CD4-positive, alpha-beta T cell (primary cell): ENCODE measurements at regions not wholly inside any gene's neighbourhood (a gene's known extent, or its start where the extent isn't known, plus 50 kb on each side); places are given as distances from the start of the nearest gene placed in this dataset. TPM values are rescaled to one million over a fixed set of nuclear protein-coding genes. Genes with fewer than 3 reads are reported as not detected.
"Not testable (repeated sequence)": the region's sequence is repeated elsewhere in the genome, so short reads cannot be mapped to it uniquely, and the experiment has no call there.

Experiments
- ATAC-seq: fragments of 200-7000 bp; cut with Tn5 transposase; one replicate; pipeline ENCODE4 v1.10.0; 2022; ENCODE audit warnings: mild to moderate bottlenecking; ENCODE audit not compliant: poor library complexity
- CTCF ChIA-PET: fragments of 350-600 bp; sonication (Branson Sonifier 250); formaldehyde crosslinking; loops from one replicate; lab custom pipeline; 2021; ENCODE audit warnings: antibody characterized with exemption, inconsistent platforms; lab: Charles Lee
- POLR2A ChIA-PET: fragments of 350-600 bp; sonication (Branson Sonifier 250); formaldehyde crosslinking; loops from one replicate; lab custom pipeline; 2021; ENCODE audit warnings: antibody characterized with exemption, inconsistent platforms; lab: Charles Lee
- DNase-seq, 14 experiments: peaks; one replicate each; pipeline ENCODE4 v3.0.0-alpha.2; 2013 to 2020; ENCODE audit warnings: mixed read lengths in 2 of 14
- H3K27ac ChIP-seq, 2 donors: one replicate each; pipeline versions ENCODE4 v1.5.1 to v1.7.0; 2013; ENCODE audit warnings: low read length in 2 of 2, low read depth in 1 of 2, mild to moderate bottlenecking in 1 of 2
- H3K27me3 ChIP-seq, 2 experiments: 1 replicate in 1 of 2; 2 replicates in 1 of 2; pipeline versions ENCODE4 v1.6.1 to v1.7.0; 2013; ENCODE audit warnings: low read length in 2 of 2, control low read depth in 1 of 2, mild to moderate bottlenecking in 1 of 2, moderate library complexity in 1 of 2; ENCODE audit not compliant: insufficient read depth in 2 of 2, control insufficient read depth in 1 of 2
- H3K36me3 ChIP-seq: one replicate; pipeline ENCODE4 v1.6.1; 2013; ENCODE audit warnings: low read length, control low read depth; ENCODE audit not compliant: insufficient read depth
- H3K4me1 ChIP-seq: one replicate; pipeline ENCODE4 v1.6.1; 2013; ENCODE audit warnings: low read length, control low read depth; ENCODE audit not compliant: insufficient read depth
- H3K4me3 ChIP-seq: one replicate; pipeline ENCODE4 v1.5.1; 2013; ENCODE audit warnings: mild to moderate bottlenecking, low read length, moderate library complexity
- H3K9me3 ChIP-seq, 2 experiments: 1 replicate in 1 of 2; 2 replicates in 1 of 2; pipeline versions ENCODE4 v1.6.1 to v1.7.0; 2013; ENCODE audit warnings: low read length in 2 of 2, mild to moderate bottlenecking in 2 of 2, control low read depth in 1 of 2, moderate library complexity in 1 of 2; ENCODE audit not compliant: control insufficient read depth in 1 of 2, insufficient read depth in 1 of 2
- H3K27ac Mint-ChIP-seq: one replicate; pipeline ENCODE4 v1.8.0; 2020; ENCODE audit warnings: mixed read lengths
- H3K27me3 Mint-ChIP-seq: one replicate; pipeline ENCODE4 v1.8.0; 2021; ENCODE audit warnings: mixed read lengths
- H3K36me3 Mint-ChIP-seq: one replicate; pipeline ENCODE4 v1.8.0; 2021; ENCODE audit warnings: low read depth, mixed read lengths
- H3K4me1 Mint-ChIP-seq: one replicate; pipeline ENCODE4 v1.8.0; 2021; ENCODE audit warnings: low read depth, mixed read lengths
- H3K4me3 Mint-ChIP-seq: one replicate; pipeline ENCODE4 v1.8.0; 2020; ENCODE audit warnings: mild to moderate bottlenecking, mixed read lengths
- H3K9me3 Mint-ChIP-seq: one replicate; pipeline ENCODE4 v1.8.0; 2020; ENCODE audit warnings: mixed read lengths
- intact Hi-C, 2 experiments: fragments of 100-400 bp; cut with DNase I in 1 of 2; cut with micrococcal nuclease in 1 of 2; formaldehyde crosslinking; loops; one replicate each; pipeline versions ENCODE4 v1.15.1 to v1.9.0; 2023 to 2025; cut with DNase I, micrococcal nuclease
- microRNA-seq: library from miRNA; unstranded; fragments of <30 nt; microRNA quantifications from one replicate; pipeline ENCODE4 v1.2.0, GENCODE V29; 2021; ENCODE audit warnings: borderline microRNAs expressed, borderline replicate concordance
- TF ChIP-seq, protein P1 (sequence below): fragments of 200-600 bp; IDR thresholded peaks from one replicate; pipeline ENCODE4 v1.8.0; 2022; ENCODE audit warnings: antibody characterized with exemption, mild to moderate bottlenecking

DNA sequence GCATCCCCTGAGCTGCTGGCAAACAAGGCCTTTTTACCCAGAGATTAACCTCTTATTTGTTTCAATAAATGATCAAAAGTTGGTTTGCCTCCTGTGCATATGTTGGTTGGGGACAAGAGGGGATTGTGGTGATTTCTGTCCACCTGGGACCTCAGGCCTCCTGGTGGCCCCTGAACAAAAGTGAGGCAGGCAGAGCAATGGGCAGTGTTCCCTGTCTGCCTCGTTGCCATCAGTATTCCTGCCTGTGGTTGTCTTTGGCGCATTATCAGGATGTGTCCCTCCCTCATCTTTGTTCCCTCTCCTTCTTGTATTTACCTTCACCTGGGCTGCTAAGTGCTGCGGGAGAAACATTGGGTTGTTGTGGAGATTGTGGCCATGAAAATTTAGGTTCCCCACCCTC is 65.3 kb upstream of the DRD5 start:
- ChIA-PET POLR2A (no interaction called here), CTCF (no interaction called here)
- TF ChIP-seq, protein P1, sequence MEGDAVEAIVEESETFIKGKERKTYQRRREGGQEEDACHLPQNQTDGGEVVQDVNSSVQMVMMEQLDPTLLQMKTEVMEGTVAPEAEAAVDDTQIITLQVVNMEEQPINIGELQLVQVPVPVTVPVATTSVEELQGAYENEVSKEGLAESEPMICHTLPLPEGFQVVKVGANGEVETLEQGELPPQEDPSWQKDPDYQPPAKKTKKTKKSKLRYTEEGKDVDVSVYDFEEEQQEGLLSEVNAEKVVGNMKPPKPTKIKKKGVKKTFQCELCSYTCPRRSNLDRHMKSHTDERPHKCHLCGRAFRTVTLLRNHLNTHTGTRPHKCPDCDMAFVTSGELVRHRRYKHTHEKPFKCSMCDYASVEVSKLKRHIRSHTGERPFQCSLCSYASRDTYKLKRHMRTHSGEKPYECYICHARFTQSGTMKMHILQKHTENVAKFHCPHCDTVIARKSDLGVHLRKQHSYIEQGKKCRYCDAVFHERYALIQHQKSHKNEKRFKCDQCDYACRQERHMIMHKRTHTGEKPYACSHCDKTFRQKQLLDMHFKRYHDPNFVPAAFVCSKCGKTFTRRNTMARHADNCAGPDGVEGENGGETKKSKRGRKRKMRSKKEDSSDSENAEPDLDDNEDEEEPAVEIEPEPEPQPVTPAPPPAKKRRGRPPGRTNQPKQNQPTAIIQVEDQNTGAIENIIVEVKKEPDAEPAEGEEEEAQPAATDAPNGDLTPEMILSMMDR, result no peak
- H3K36me3 Mint-ChIP-seq, result no peaks in the 10 kb centered on the region
- intact Hi-C loops, result no loop called here
- H3K4me1 Mint-ChIP-seq, result no peaks in the 10 kb centered on the region
- Histone ChIP-seq H3K27me3 (no peaks in the 10 kb centered on the region), H3K9me3 (no peaks in the 10 kb centered on the region), H3K4me1 (no peaks in the 10 kb centered on the region), H3K36me3 (no peaks in the 10 kb centered on the region), H3K4me3 (no peak overlapping the region), H3K27ac (no peak overlapping the region)
- no peaks in the 10 kb centered on the region for H3K27me3 Mint-ChIP-seq
- DNase-seq, result no peak
- ATAC-seq, result no peak
- no peak overlapping the region for H3K27ac Mint-ChIP-seq
- no peaks in the 10 kb centered on the region for H3K9me3 Mint-ChIP-seq
- no peak overlapping the region for H3K4me3 Mint-ChIP-seq

DNA sequence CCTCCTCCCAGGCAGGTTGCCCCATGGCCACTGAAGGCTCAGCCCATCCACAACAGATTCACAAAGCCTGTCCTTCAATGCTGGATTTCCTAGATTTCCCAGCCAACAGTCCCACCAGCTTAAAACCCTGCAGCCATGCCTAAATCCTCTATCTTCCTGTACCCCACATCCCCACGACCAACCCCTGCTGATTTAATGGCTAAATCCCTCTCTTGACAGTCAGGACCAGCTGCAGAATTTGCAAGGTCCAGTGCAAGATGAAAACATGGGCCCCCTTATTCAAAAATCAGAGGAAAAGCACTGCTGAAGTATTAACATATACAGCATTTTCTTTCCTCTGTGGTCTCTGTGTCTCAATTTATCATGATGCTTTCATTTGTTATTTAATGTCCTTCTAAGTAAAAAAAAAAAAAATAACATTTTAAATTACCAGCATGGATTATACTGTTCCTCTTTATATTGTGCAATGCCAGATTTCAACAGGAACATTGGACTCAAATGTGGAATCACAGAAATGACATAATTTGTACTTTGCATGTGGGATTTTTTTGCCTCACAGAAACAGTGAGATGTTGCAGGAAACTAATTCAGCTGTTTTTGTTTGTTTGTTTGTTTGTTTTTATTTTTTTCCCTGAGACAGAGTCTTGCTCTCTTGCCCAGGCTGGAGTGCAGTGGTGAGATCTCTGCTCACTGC is 63.0 kb upstream of the DRD5 start:
- CTCF ChIA-PET, H3K4me1 ChIP-seq, H3K27me3 Mint-ChIP-seq: not testable (repeated sequence)

GRCh38 chr4:9722131-9722530 is 59.3 kb upstream of the DRD5 start:
- POLR2A ChIA-PET, H3K27me3 ChIP-seq, DNase-seq, H3K4me3 Mint-ChIP-seq, H3K36me3 Mint-ChIP-seq, ATAC-seq, H3K36me3 ChIP-seq, CTCF ChIA-PET, H3K9me3 Mint-ChIP-seq, H3K27ac ChIP-seq, H3K4me3 ChIP-seq, H3K27me3 Mint-ChIP-seq, intact Hi-C loops, H3K9me3 ChIP-seq, H3K4me1 Mint-ChIP-seq, H3K27ac Mint-ChIP-seq, H3K4me1 ChIP-seq: not testable (repeated sequence)

More for the DNA sequence above, 63.0 kb upstream of the DRD5 start:
- intact Hi-C loops, DNase-seq, H3K4me1 Mint-ChIP-seq, H3K36me3 ChIP-seq, H3K9me3 Mint-ChIP-seq, H3K4me3 Mint-ChIP-seq, POLR2A ChIA-PET, H3K36me3 Mint-ChIP-seq, H3K4me3 ChIP-seq, H3K27me3 ChIP-seq, H3K9me3 ChIP-seq, ATAC-seq, H3K27ac ChIP-seq, H3K27ac Mint-ChIP-seq: not testable (repeated sequence)

Small RNA genes in the stretch of these regions (microRNA-seq; reads per million reads assigned to microRNA genes)
- gene MIR548I2, result not detected
